ENCODE measurements at regions not wholly inside any gene's neighbourhood (a gene's known extent, or its start where the extent isn't known, plus 50 kb on each side); places are given as distances from the start of the nearest gene placed in this dataset.

DNA sequence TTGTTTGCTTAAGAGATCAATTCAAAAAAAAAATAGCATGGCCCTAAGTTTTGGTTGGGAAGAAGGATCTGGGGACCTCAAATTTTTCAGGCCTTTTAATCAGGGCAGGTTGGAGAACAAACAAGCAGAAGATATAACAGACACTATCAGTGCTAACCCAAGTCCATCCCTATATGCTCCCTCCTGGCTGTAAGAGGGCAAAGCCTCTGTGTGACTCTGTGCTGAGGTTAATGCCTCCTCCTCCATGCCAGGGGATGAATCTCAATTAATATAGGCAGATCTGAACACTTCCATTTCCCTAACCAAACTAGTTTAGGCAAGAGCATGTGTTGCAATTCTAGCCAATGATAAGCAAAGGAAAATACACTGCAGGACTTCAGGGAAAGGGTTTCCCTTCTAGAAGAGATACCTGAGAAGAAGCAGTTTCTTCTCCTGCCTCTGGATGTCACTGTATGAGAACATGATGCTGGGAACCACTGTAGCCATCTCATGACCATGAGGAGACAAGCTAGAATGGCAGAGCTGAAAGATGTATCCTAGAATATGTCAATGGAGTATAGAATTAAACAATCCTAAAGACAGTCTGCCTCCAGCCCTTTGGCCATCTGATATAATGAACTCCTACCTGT, 76.0 kb downstream of the CHD9NB start:
- DNase-seq (ENCODE audit: low spot score in 2 of 2), result peak in 1 of 2 donors; percentile 2
- Mint-ChIP-seq H3K4me1 (no peaks in the 10 kb centered on the region), H3K36me3 (peaks cover 3% of the 10 kb centered on the region), H3K4me3 (no peak overlapping the region), H3K27me3 (peaks cover 18% of the 10 kb centered on the region), H3K9me3 (peaks cover 3% of the 10 kb centered on the region), H3K27ac (no peak overlapping the region)
- ATAC-seq (ENCODE audit: low read depth), result peak; percentile 49

DNA sequence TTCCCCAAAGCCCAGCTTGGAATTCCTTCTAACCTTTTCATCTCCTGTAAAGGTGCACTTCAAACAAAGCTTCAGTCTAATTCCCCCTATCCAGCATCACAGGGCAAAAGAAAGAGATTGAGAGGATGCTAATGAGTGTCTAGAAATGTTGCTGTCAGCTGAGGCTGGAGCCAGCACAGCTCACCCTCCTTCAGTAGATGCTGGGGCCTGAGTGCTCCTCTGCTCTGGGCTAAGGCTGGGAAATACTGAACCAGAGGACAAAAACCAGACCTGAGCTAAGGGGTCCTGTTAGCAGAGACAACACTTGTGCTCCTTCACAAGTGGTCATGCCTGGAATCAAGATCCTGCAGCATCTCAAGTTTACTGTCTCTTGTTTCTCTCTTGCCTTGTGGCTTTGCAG, 85.0 kb downstream of the CHD9NB start:
- H3K4me1 Mint-ChIP-seq, result peaks cover 4% of the 10 kb centered on the region
- H3K4me3 Mint-ChIP-seq, result no peak overlapping the region
- no peak overlapping the region for H3K27ac Mint-ChIP-seq
- H3K36me3 Mint-ChIP-seq, result no peaks in the 10 kb centered on the region
- peaks cover 7% of the 10 kb centered on the region for H3K27me3 Mint-ChIP-seq
- ATAC-seq (ENCODE audit: low read depth) (no peak), DNase-seq (ENCODE audit: low spot score in 2 of 2) (no peak)
- peaks cover 3% of the 10 kb centered on the region for H3K9me3 Mint-ChIP-seq

DNA sequence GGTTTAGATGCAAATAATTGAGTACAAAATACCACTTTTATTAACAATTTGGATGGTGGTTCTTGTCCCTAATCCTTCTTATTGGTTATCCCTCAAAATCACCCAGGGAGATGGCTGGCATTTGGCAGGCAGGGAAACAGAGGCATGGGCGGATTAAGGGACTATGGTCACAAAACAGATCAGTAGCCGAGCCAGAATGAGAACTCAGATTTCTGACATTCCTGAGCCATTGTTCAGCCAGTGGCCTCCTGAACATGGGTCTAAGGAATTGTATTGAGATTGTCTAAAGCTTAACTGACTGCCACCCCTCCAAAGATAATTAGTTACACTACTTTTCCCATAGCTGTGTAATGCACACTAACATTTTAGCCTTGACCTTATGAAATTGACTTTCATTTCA, 88.4 kb downstream of the CHD9NB start:
- ATAC-seq (ENCODE audit: low read depth) (no peak), DNase-seq (ENCODE audit: low spot score in 2 of 2) (no peak)
- Mint-ChIP-seq H3K36me3 (no peaks in the 10 kb centered on the region), H3K9me3 (no peaks in the 10 kb centered on the region), H3K4me1 (peaks cover 3% of the 10 kb centered on the region), H3K27me3 (peaks cover 5% of the 10 kb centered on the region), H3K27ac (no peak overlapping the region), H3K4me3 (no peak overlapping the region)

DNA sequence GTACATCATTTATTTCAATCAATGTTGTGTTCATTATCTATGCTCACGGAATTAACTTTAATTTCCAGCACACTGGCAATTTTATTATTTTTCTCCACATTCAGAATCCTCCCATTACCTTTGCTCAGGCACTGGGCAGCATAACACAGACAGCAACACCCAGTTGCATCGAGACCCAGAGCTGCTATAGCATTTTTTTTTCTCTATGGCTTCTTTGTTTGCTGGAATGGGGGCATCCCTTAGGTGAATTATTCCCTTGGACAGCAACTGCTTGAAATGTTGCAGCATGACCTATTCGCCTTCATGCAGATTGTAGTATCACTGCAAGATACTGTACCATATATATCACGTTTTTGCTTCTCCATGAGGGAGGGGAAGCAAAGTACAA, 88.8 kb downstream of the CHD9NB start:
- Mint-ChIP-seq H3K9me3 (no peaks in the 10 kb centered on the region), H3K4me3 (no peak overlapping the region), H3K27me3 (peaks cover 5% of the 10 kb centered on the region)

DNA sequence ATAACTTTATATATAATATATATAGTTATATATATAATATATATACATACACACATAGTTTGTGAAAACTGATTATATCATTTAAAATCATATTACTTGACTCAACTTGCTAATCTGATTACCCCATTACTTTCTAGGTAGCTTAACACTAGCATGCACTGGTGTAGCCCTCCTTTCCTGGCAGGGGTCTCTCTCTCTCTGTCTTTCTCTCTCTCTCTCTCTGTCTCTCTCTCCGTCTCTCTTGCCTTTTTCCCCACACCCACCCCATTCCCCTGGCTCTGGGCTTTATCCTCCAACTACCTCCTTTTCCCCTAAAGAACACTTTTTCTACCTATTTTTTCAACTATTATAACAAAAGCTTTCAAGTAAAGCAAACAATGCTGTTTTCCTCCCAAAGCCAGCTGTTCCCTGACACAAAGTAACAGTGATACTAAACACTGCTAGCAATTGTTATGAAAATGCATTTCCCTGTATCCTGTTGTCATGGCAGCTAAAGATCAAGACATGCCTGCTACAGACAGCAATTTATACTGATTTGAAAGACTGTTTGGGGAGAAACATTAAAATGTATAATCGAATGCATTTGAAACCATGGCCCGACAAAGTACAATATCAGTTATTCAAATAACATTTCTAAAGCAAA, 89.4 kb downstream of the CHD9NB start:
- no peak for ATAC-seq (ENCODE audit: low read depth)

More for the DNA sequence above, 88.8 kb downstream of the CHD9NB start:
- H3K27ac Mint-ChIP-seq, result no peak overlapping the region
- ATAC-seq (ENCODE audit: low read depth) (no peak), DNase-seq (ENCODE audit: low spot score in 2 of 2) (no peak)
- H3K36me3 Mint-ChIP-seq, result no peaks in the 10 kb centered on the region
- no peaks in the 10 kb centered on the region for H3K4me1 Mint-ChIP-seq

DNA sequence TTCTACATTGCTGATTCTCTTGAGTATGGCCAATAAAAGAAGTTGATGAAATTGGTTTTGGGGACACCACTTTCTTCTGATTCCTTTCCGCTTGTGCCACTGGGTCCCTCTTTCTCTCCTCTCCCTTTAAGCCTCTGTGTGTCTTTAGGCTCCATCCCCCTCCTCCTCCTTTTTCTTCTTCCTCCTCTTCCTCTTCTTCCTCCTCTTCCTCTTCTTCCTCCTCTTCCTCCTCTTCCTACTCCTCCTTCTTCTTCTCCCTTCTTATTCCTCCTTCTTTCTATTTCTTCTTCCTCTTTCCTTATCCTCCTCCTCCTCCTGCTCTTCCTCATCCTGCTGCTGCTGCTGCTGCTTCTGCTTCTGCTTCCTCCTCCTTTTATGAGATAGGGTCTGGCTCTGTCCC, 93.7 kb downstream of the CHD9NB start:
- H3K4me1 Mint-ChIP-seq, result no peaks in the 10 kb centered on the region
- ATAC-seq (ENCODE audit: low read depth) (no peak), DNase-seq (ENCODE audit: low spot score in 2 of 2) (no peak)
- no peak overlapping the region for H3K27ac Mint-ChIP-seq
- H3K4me3 Mint-ChIP-seq, result no peak overlapping the region
- H3K27me3 Mint-ChIP-seq, result peaks cover 3% of the 10 kb centered on the region
- H3K36me3 Mint-ChIP-seq, result no peaks in the 10 kb centered on the region
- no peaks in the 10 kb centered on the region for H3K9me3 Mint-ChIP-seq

More for the DNA sequence above, 89.4 kb downstream of the CHD9NB start:
- no peaks in the 10 kb centered on the region for H3K9me3 Mint-ChIP-seq
- H3K27me3 Mint-ChIP-seq, result peaks cover 5% of the 10 kb centered on the region
- H3K4me3 Mint-ChIP-seq, result no peak overlapping the region
- H3K36me3 Mint-ChIP-seq, result no peaks in the 10 kb centered on the region
- DNase-seq (ENCODE audit: low spot score in 2 of 2), result no peak
- H3K27ac Mint-ChIP-seq, result no peak overlapping the region
- no peaks in the 10 kb centered on the region for H3K4me1 Mint-ChIP-seq

DNA sequence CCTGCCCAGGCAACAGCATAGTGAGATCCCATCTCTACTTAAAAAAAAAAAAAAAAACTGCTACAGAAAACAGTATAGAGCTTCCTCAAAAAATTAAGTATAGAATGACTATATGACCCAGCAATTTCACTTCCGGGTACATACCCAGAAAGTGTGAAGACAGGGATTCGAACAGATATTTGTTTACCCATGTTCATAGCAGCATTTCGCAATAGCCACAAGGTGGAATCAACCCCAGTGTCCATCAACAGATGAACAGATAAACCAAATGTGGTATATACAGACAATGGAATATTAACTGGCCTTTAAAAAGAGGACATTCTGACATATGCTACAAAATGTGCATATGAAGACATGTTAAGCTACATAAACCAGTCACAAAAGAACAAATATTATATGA, 95.5 kb downstream of the CHD9NB start:
- Mint-ChIP-seq H3K9me3 (no peaks in the 10 kb centered on the region), H3K27ac (no peak overlapping the region), H3K27me3 (peaks cover 7% of the 10 kb centered on the region), H3K4me1 (no peaks in the 10 kb centered on the region), H3K4me3 (no peak overlapping the region), H3K36me3 (no peaks in the 10 kb centered on the region)
- DNase-seq (ENCODE audit: low spot score in 2 of 2), result no peak
- no peak for ATAC-seq (ENCODE audit: low read depth)

DNA sequence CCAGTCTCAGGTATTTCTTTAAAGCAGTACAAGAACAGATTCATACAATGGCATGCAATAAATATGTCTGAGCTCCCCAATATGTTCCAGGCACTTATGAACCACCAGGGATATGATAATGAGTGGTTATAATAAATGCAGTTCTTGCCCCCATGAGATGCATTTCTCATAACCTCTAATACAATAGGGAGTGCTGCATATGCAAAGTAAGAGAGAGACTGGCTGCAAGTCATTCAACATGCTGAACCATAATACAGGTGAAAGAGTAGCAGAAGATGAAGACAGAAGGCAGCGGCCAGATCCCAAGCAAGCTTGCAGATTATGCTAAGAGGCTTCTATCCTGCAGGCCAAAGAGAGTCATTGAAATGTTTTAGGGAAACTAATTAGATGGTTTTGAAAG, 96.7 kb downstream of the CHD9NB start:
- Mint-ChIP-seq H3K4me3 (no peak overlapping the region), H3K27ac (no peak overlapping the region), H3K4me1 (no peaks in the 10 kb centered on the region), H3K9me3 (no peaks in the 10 kb centered on the region), H3K27me3 (peaks cover 4% of the 10 kb centered on the region), H3K36me3 (no peaks in the 10 kb centered on the region)
- no peak for DNase-seq (ENCODE audit: low spot score in 2 of 2)
- no peak for ATAC-seq (ENCODE audit: low read depth)

DNA sequence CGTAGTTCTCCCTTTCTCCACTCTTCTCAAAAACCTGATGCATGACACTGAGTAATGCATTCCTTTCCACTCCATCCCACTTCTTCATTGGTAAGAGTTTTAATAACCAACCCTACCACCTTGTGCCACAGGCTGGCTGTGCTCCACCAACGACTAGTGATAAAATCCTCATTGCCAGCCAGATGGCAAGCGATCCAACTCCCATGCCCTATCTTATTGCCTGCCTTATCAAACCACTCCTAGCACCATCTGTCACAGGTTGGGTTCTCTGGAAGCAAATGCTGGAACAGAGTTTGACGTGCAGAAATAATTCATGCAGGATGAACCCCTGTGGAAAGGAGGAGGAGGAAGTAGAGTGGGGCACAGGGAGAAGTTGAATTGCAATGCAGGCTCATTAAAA, 99.5 kb downstream of the CHD9NB start:
- Mint-ChIP-seq H3K4me1 (no peaks in the 10 kb centered on the region), H3K27ac (no peak overlapping the region), H3K9me3 (no peaks in the 10 kb centered on the region), H3K36me3 (no peaks in the 10 kb centered on the region), H3K4me3 (no peak overlapping the region), H3K27me3 (peaks cover 6% of the 10 kb centered on the region)
- ATAC-seq (ENCODE audit: low read depth) (no peak), DNase-seq (ENCODE audit: low spot score in 2 of 2) (no peak)

DNA sequence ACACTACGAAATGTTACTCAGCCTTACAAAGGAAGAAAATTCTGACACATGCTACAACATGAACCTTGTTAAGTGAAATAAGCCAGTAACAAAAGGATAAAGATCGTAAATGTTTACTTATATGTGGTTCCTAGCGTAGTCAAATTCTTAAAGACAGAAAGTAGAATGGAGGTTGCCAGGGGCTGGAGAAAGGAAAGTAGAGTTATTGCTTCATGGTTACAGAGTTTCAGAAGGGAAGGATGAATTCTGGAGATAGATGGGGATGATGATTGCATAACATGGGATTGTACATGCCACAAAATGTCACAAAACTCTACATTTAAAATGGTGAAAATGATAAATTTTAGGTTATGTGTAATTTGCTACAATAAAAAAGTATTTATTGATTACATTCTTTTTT, 103.8 kb downstream of the CHD9NB start:
- no peak for DNase-seq (ENCODE audit: low spot score in 2 of 2)
- no peaks in the 10 kb centered on the region for H3K36me3 Mint-ChIP-seq
- H3K9me3 Mint-ChIP-seq, result no peaks in the 10 kb centered on the region
- no peak for ATAC-seq (ENCODE audit: low read depth)
- H3K27me3 Mint-ChIP-seq, result peaks cover 6% of the 10 kb centered on the region
- no peaks in the 10 kb centered on the region for H3K4me1 Mint-ChIP-seq
- H3K4me3 Mint-ChIP-seq, result no peak overlapping the region
- H3K27ac Mint-ChIP-seq, result no peak overlapping the region

DNA sequence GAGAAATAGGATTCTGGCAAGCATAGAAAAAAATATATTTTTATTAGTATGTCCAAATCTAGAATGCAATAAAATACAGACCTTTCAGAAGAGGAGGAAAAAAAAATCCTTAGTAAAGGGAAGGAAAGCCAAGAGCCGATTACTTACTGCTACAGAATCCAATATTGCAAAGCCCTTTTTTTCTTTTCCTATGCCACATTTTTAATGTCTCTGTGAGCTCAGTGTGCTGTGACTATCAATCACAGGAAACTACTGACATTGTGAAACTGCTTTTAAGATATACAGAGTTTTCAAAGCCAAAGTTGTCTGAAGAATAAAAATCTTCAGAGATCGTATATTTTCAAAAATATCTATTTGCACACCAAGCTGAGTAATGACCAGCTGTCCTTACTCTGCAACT, 120.4 kb downstream of the CHD9NB start:
- Mint-ChIP-seq H3K4me3 (no peak overlapping the region), H3K36me3 (peaks cover 2% of the 10 kb centered on the region), H3K27ac (no peak overlapping the region), H3K4me1 (no peaks in the 10 kb centered on the region), H3K27me3 (peaks cover 3% of the 10 kb centered on the region), H3K9me3 (peaks cover 2% of the 10 kb centered on the region)
- no peak for DNase-seq (ENCODE audit: low spot score in 2 of 2)
- ATAC-seq (ENCODE audit: low read depth), result no peak

DNA sequence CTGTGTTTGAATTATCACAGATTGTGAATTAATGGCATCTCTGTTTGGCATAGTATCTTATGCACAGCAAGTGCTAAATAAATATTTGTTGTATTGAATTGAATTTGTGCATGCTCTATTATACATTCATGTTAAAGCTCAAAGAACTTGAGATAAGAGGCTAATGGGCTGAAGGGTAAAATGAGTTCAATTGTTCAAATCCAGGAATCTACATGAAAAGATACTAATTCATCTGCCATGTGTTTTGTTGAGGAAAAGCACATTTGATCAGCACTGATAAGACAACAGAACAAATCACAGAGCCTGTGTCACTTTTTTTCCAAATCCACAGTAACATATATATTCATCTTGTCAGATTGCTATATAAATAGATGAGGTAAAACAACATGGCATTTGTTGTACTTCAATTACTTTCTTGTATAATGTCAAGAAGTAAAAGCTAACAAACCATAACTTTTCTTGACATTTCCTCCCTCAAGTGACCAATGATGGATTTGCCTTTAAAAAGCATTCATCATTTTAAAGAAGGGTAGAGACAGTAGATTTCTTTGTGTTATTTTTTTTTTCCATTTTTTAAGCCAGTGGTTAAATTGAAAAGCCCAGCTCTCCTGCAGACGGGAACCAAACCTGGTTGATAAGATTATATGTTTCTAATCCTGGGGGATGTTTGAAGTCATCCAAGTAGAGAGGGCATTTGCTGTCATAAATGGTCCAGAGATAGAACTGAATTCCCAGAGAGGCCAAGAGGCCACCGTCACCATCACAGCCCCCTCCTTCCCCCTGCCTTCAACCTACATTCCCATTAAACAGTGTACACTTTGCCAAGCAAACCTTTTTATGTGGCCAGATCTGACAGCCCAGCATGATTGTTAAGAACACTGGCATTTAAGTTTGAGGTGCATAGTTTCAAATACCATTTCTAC, 123.0 kb downstream of the CHD9NB start:
- Mint-ChIP-seq H3K27me3 (peaks cover under 1% of the 10 kb centered on the region), H3K36me3 (peaks cover 2% of the 10 kb centered on the region), H3K4me1 (no peaks in the 10 kb centered on the region), H3K4me3 (no peak overlapping the region), H3K27ac (no peak overlapping the region), H3K9me3 (peaks cover 11% of the 10 kb centered on the region)
- ATAC-seq (ENCODE audit: low read depth) (no peak), DNase-seq (ENCODE audit: low spot score in 2 of 2) (no peak)

DNA sequence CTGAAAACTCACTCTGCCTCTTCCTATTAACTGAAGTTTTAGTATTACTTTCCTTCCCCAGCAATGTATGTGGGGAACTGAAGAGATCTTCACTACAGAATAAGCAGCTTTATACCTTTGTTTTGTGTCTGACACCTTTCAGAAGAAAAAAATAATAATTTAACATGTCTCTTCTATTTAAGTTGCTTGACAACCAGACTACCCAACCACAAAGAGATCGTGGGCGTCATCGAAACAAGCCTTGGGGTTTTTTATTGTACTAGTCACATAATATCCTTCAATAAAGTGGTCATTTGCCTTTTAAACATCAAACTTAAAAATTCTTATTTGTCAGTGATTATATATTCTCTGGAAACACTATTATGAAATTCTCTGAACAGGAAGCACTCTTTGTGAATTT, 123.7 kb downstream of the CHD9NB start:
- H3K9me3 Mint-ChIP-seq, result peaks cover 15% of the 10 kb centered on the region
- no peak overlapping the region for H3K4me3 Mint-ChIP-seq
- ATAC-seq (ENCODE audit: low read depth), result no peak

DNA sequence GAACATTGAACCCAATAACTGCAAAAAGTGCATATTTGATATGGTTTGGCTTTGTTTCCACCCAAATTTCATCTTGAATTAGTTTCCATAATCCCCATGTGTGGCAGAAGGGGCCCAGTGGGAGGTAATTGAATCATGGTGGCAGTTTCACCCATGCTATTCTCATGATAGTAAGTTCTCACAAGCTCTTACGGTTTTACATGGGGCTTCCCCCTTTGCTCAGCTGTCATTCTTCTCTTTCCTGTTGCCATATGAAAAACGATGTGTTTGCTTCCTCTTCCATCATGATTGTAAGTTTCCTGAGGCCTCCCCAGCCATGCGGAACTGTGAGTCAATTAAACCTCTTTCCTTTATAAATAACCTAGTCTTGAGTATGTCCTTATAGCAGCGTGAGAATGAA, 127.6 kb downstream of the CHD9NB start:
- peaks cover 13% of the 10 kb centered on the region for H3K9me3 Mint-ChIP-seq
- no peaks in the 10 kb centered on the region for H3K4me1 Mint-ChIP-seq
- no peak for ATAC-seq (ENCODE audit: low read depth)
- no peak overlapping the region for H3K27ac Mint-ChIP-seq
- H3K36me3 Mint-ChIP-seq, result no peaks in the 10 kb centered on the region
- DNase-seq (ENCODE audit: low spot score in 2 of 2), result no peak
- no peak overlapping the region for H3K4me3 Mint-ChIP-seq
- H3K27me3 Mint-ChIP-seq, result peaks cover 8% of the 10 kb centered on the region

More for the DNA sequence above, 123.7 kb downstream of the CHD9NB start:
- H3K27me3 Mint-ChIP-seq, result no peaks in the 10 kb centered on the region
- H3K4me1 Mint-ChIP-seq, result no peaks in the 10 kb centered on the region
- peaks cover 2% of the 10 kb centered on the region for H3K36me3 Mint-ChIP-seq
- DNase-seq (ENCODE audit: low spot score in 2 of 2), result no peak
- no peak overlapping the region for H3K27ac Mint-ChIP-seq
